HCT116 (cell line): ENCODE measurements at regions not wholly inside any gene's neighbourhood (a gene's known extent, or its start where the extent isn't known, plus 50 kb on each side); places are given as distances from the start of the nearest gene placed in this dataset.

ENCODE experiments used
- ATAC-seq: fragments of 200-7000 bp; cut with Tn5 transposase; 2 replicates; pipeline ENCODE4 v1.9.1; 2020; ENCODE audit warnings: mild to moderate bottlenecking, moderate library complexity
- BruUV-seq: library from RNA; stranded (reverse); fragments of 400-500 nt; replicated peaks from 2 replicates; lab custom pipeline; 2021; lab: Mats Ljungman, UMichigan
- CTCF ChIA-PET: fragments of 300-600 bp; sonication (Branson Sonifier 250); formaldehyde crosslinking; loops from one replicate; lab custom pipeline; 2021; ENCODE audit warnings: antibody characterized with exemption; lab: Charles Lee
- POLR2A ChIA-PET: fragments of 300-600, 350-600 bp; sonication (Branson Sonifier 250); formaldehyde crosslinking; loops from one replicate; lab custom pipeline; 2021; ENCODE audit warnings: antibody characterized with exemption; lab: Charles Lee
- RAD21 ChIA-PET, 2 experiments: fragments of 300-600 bp; sonication (Branson Sonifier 250); formaldehyde crosslinking; loops; one replicate each; lab custom pipeline; 2023; ENCODE audit warnings: low total read pairs in 2 of 2; ENCODE audit not compliant: uncharacterized antibody in 2 of 2, unreplicated experiment in 2 of 2, low non-redundant PET in 1 of 2; lab: Charles Lee
- DNase-seq: peaks from one replicate; pipeline ENCODE4 v3.0.0-alpha.2; 2010; ENCODE audit warnings: low read depth, low spot score
- H2AFZ ChIP-seq: fragments of 200-600 bp; shearing (Covaris generic), sonication (generic); 2 replicates; pipeline ENCODE4 v1.6.1; 2017; ENCODE audit warnings: low read depth, mixed run types, mixed read lengths, antibody characterized with exemption, low read length; ENCODE audit not compliant: poor library complexity, severe bottlenecking
- H3K27ac ChIP-seq: 2 replicates; pipeline ENCODE4 v1.5.1; 2012; ENCODE audit warnings: low read depth, low read length
- H3K27me3 ChIP-seq: fragments of 200-600 bp; sonication (generic); 2 replicates; pipeline ENCODE4 v1.6.1; 2016; ENCODE audit warnings: mixed run types, low read length, mixed read lengths; ENCODE audit not compliant: insufficient read depth
- H3K36me3 ChIP-seq, 2 experiments: fragments of 200-500 bp in 1 of 2; fragments of 200-600 bp in 1 of 2; sonication (Bioruptor generic) in 1 of 2; sonication (generic) in 1 of 2; 2 replicates each; pipeline versions ENCODE4 v1.5.1 to v1.6.1; 2014 to 2016; ENCODE audit warnings: low read length in 2 of 2, inconsistent platforms in 1 of 2, mixed read lengths in 1 of 2, mixed run types in 1 of 2; ENCODE audit not compliant: insufficient read depth in 2 of 2, control insufficient read depth in 1 of 2
- H3K4me1 ChIP-seq, 2 experiments: fragments of 200-600 bp in 1 of 2; sonication (generic) in 1 of 2; 2 replicates each; pipeline versions ENCODE4 v1.5.1 to v1.6.1; 2012 to 2017; ENCODE audit warnings: low read length in 2 of 2, inconsistent platforms in 1 of 2, mild to moderate bottlenecking in 1 of 2, mixed read lengths in 1 of 2, mixed run types in 1 of 2, moderate library complexity in 1 of 2; ENCODE audit not compliant: insufficient read depth in 2 of 2, control insufficient read depth in 1 of 2
- H3K4me2 ChIP-seq: fragments of 200-600 bp; sonication (generic); 2 replicates; pipeline ENCODE4 v1.6.1; 2017; ENCODE audit warnings: mixed run types, low read length, mixed read lengths
- H3K4me3 ChIP-seq, 2 experiments: fragments of 200-600 bp in 1 of 2; sonication (generic) in 1 of 2; replicated peaks in 1 of 2; 2 replicates each; pipeline ENCODE4 v1.5.1; 2011 to 2016; ENCODE audit warnings: low read length in 2 of 2, control low read depth in 1 of 2, low read depth in 1 of 2, mild to moderate bottlenecking in 1 of 2, mixed read lengths in 1 of 2, mixed run types in 1 of 2
- H3K79me2 ChIP-seq: fragments of 200-600 bp; sonication (generic); 2 replicates; pipeline ENCODE4 v1.6.1; 2017; ENCODE audit warnings: mild to moderate bottlenecking, mixed run types, low read length, moderate library complexity, mixed read lengths; ENCODE audit not compliant: insufficient read depth
- H3K9ac ChIP-seq: fragments of 200-600 bp; sonication (generic); 2 replicates; pipeline ENCODE4 v1.6.1; 2016; ENCODE audit warnings: low read length, mixed read lengths
- H3K9me2 ChIP-seq: fragments of 200-600 bp; sonication (generic), shearing (Covaris generic); 2 replicates; pipeline ENCODE4 v1.6.1; 2017; ENCODE audit warnings: mixed run types, mild to moderate bottlenecking, moderate library complexity; ENCODE audit not compliant: insufficient read depth
- H3K9me3 ChIP-seq, 2 experiments: fragments of 200-500 bp in 1 of 2; fragments of 200-600 bp in 1 of 2; sonication (Bioruptor generic) in 1 of 2; sonication (generic) in 1 of 2; 2 replicates each; pipeline ENCODE4 v1.6.1; 2014 to 2017; ENCODE audit warnings: low read length in 2 of 2, mixed read lengths in 2 of 2, inconsistent platforms in 1 of 2, low read depth in 1 of 2, mild to moderate bottlenecking in 1 of 2, mixed run types in 1 of 2, moderate library complexity in 1 of 2; ENCODE audit not compliant: control insufficient read depth in 1 of 2, insufficient read depth in 1 of 2
- H4K20me1 ChIP-seq: fragments of 200-600 bp; sonication (generic), shearing (Covaris generic); 2 replicates; pipeline ENCODE4 v1.6.1; 2017; ENCODE audit warnings: mixed run types, mild to moderate bottlenecking, moderate library complexity; ENCODE audit not compliant: insufficient read depth
- ATF3 ChIP-seq: IDR thresholded peaks from 2 replicates; pipeline ENCODE4 v1.6.1; 2012
- CEBPB ChIP-seq: IDR thresholded peaks from 2 replicates; pipeline ENCODE4 v1.6.1; 2012; ENCODE audit warnings: low read depth
- EGR1 ChIP-seq: IDR thresholded peaks from 2 replicates; pipeline ENCODE4 v1.6.1; 2012; ENCODE audit warnings: low read depth
- ELF1 ChIP-seq: IDR thresholded peaks from 2 replicates; pipeline ENCODE4 v1.6.1; 2012; ENCODE audit warnings: low read depth, borderline replicate concordance
- EZH2 ChIP-seq: fragments of 200-600 bp; sonication (generic); IDR thresholded peaks from 2 replicates; pipeline ENCODE4 v1.6.1; 2017; ENCODE audit warnings: antibody characterized with exemption, mixed run types
- EZH2phosphoT487 ChIP-seq: fragments of 200-600 bp; IDR thresholded peaks from 2 replicates; pipeline ENCODE4 v1.6.1; 2018; ENCODE audit warnings: antibody characterized with exemption, borderline replicate concordance
- FOSL1 ChIP-seq: IDR thresholded peaks from 2 replicates; pipeline ENCODE4 v1.6.1; 2012; ENCODE audit warnings: low read depth
- JUND ChIP-seq: IDR thresholded peaks from 2 replicates; pipeline ENCODE4 v1.6.1; 2012
- POLR2A ChIP-seq: IDR thresholded peaks from 2 replicates; pipeline ENCODE4 v1.7.0; 2011; ENCODE audit warnings: borderline replicate concordance; ENCODE audit not compliant: insufficient read depth, insufficient read length; ENCODE audit errors: extremely low read depth
- POLR2AphosphoS5 ChIP-seq: IDR thresholded peaks from 2 replicates; pipeline ENCODE4 v1.6.1; 2011; ENCODE audit warnings: mild to moderate bottlenecking, low read depth, low read length, moderate library complexity
- RAD21 ChIP-seq: IDR thresholded peaks from 2 replicates; pipeline ENCODE4 v1.6.1; 2012; ENCODE audit warnings: low read depth, mild to moderate bottlenecking
- REST ChIP-seq: IDR thresholded peaks from 2 replicates; pipeline ENCODE4 v1.6.1; 2012; ENCODE audit warnings: low read depth
- SIN3A ChIP-seq: IDR thresholded peaks from 2 replicates; pipeline ENCODE4 v1.6.1; 2012; ENCODE audit warnings: low read depth
- SRF ChIP-seq: IDR thresholded peaks from 2 replicates; pipeline ENCODE4 v1.6.1; 2012; ENCODE audit warnings: low read depth
- ZBTB33 ChIP-seq: IDR thresholded peaks from 2 replicates; pipeline ENCODE4 v1.6.1; 2011; ENCODE audit warnings: mild to moderate bottlenecking, low read length, moderate library complexity; ENCODE audit not compliant: insufficient replicate concordance; ENCODE audit errors: extremely low read depth
- ZFX ChIP-seq: fragments of 450-650 bp; IDR thresholded peaks from 2 replicates; pipeline ENCODE4 v1.6.1; 2017
- ZNF274 ChIP-seq: fragments of 200-500 bp; sonication (Bioruptor generic); IDR thresholded peaks from 2 replicates; pipeline ENCODE4 v1.6.1; 2014; ENCODE audit warnings: mild to moderate bottlenecking, low read depth, low read length, inconsistent platforms
- intact Hi-C: fragments of 100-400 bp; cut with micrococcal nuclease; formaldehyde crosslinking; loops from 2 replicates; pipeline ENCODE4 v1.10.0; 2022
- TF ChIP-seq, protein P1 (sequence below): IDR thresholded peaks from 2 replicates; pipeline ENCODE4 v1.6.1; 2012

- Histone ChIP-seq H2AFZ (no peak overlapping the region), H3K79me2 (no peaks in the 10 kb centered on the region), H3K9me3 (no peaks in the 10 kb centered on the region), H3K36me3 (no peaks in the 10 kb centered on the region), H3K9me2 (no peaks in the 10 kb centered on the region), H3K27me3 (no peaks in the 10 kb centered on the region), H3K9ac (no peak overlapping the region), H3K4me3 (no peak overlapping the region), H3K4me2 (no peak overlapping the region), H3K27ac (no peak overlapping the region), H4K20me1 (no peaks in the 10 kb centered on the region), H3K4me1 (no peaks in the 10 kb centered on the region)
- DNase-seq (no peak), ATAC-seq (no peak)
- TF ChIP-seq JUND = no peak
- TF ChIP-seq REST = no peak
- TF ChIP-seq EZH2 = no peak
- no peak for TF ChIP-seq POLR2A
- no peak for TF ChIP-seq ELF1
- TF ChIP-seq ZBTB33 = no peak
- TF ChIP-seq CEBPB = no peak
- TF ChIP-seq SRF = no peak
- TF ChIP-seq ATF3 = no peak
- TF ChIP-seq POLR2AphosphoS5 = no peak
- TF ChIP-seq ZNF274 = no peak
- TF ChIP-seq, protein P1, sequence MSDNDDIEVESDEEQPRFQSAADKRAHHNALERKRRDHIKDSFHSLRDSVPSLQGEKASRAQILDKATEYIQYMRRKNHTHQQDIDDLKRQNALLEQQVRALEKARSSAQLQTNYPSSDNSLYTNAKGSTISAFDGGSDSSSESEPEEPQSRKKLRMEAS = no peak
- no peak for TF ChIP-seq RAD21
- no peak for TF ChIP-seq SIN3A
- TF ChIP-seq EZH2phosphoT487 = no peak
- TF ChIP-seq ZFX = no peak
- no peak for TF ChIP-seq EGR1
- TF ChIP-seq FOSL1 = no peak
- RAD21 ChIA-PET = no interaction called here
- POLR2A ChIA-PET = no interaction called here
- intact Hi-C loops = no loop called here
- BruUV-seq = no TSS peak
- CTCF ChIA-PET = no interaction called here
Observed at GRCh38 chr11:109512680-109513079, 90.7 kb downstream of the C11orf87 start.
